ENCODE measurements at regions not wholly inside any gene's neighbourhood (a gene's known extent, or its start where the extent isn't known, plus 50 kb on each side); places are given as distances from the start of the nearest gene placed in this dataset.

GRCh38 chr7:38086857-38087256 is 91.2 kb upstream of the STARD3NL start:
- TF ChIP-seq CTCF (IDR thresholded peaks at IDR 0.05; ENCODE audit: insufficient read depth in 1 of 2, low read depth in 1 of 2, low read length in 1 of 2, severe bottlenecking in 1 of 2, unreplicated experiment in 1 of 2): no peak
- Mint-ChIP-seq H3K4me1 (ENCODE audit: low read depth, unreplicated experiment) (no peaks in the 10 kb centered on the region), H3K36me3 (ENCODE audit: insufficient read depth, unreplicated experiment) (no peaks in the 10 kb centered on the region), H3K27ac (ENCODE audit: unreplicated experiment) (no peak overlapping the region), H3K4me3 (ENCODE audit: unreplicated experiment) (no peak overlapping the region), H3K27me3 (ENCODE audit: insufficient read depth, unreplicated experiment) (no peaks in the 10 kb centered on the region), H3K9me3 (ENCODE audit: unreplicated experiment) (peaks cover 8% of the 10 kb centered on the region)
- POLR2A ChIA-PET: no interaction called here
- BruUV-seq (replicated peaks): no TSS peak
- Histone ChIP-seq H3K36me3 (ENCODE audit: control insufficient read depth, insufficient read depth, low read length) (no peaks in the 10 kb centered on the region), H3K4me3 (ENCODE audit: low read depth, low read length) (no peak overlapping the region), H3K27me3 (replicated peaks; ENCODE audit: control insufficient read depth, insufficient read depth, low read length) (no peaks in the 10 kb centered on the region), H3K9me3 (no peaks in the 10 kb centered on the region; the same call in 1 of the 2 replicates), H3K4me1 (no peaks in the 10 kb centered on the region)
- intact Hi-C loops (cut with micrococcal nuclease; ENCODE audit: unreplicated experiment): loop anchor here (10.0 kb wide), 1 partner anchor 1218 kb away; no protein-coding TSS in a partner anchor
- CTCF ChIA-PET: no interaction called here
- no peak for DNase-seq

- no peaks in the 10 kb centered on the region for H3K27me3 Mint-ChIP-seq (ENCODE audit: insufficient read depth, unreplicated experiment)
These were observed 75.5 kb upstream of the STARD3NL start for GRCh38 chr7:38102507-38102906.

GRCh38 chr7:38105874-38106483 is 72.1 kb upstream of the STARD3NL start:
- no peak overlapping the region for H3K4me3 ChIP-seq (ENCODE audit: low read depth, low read length)
- H3K9me3 ChIP-seq: no peaks in the 10 kb centered on the region
- Mint-ChIP-seq H3K36me3 (ENCODE audit: insufficient read depth, unreplicated experiment) (no peaks in the 10 kb centered on the region), H3K27ac (ENCODE audit: unreplicated experiment) (no peak overlapping the region), H3K4me1 (ENCODE audit: low read depth, unreplicated experiment) (no peaks in the 10 kb centered on the region), H3K4me3 (ENCODE audit: unreplicated experiment) (no peak overlapping the region), H3K27me3 (ENCODE audit: insufficient read depth, unreplicated experiment) (peaks cover 2% of the 10 kb centered on the region), H3K9me3 (ENCODE audit: unreplicated experiment) (no peaks in the 10 kb centered on the region)
- POLR2A ChIA-PET: no interaction called here
- no TSS peak for BruUV-seq (replicated peaks)
- intact Hi-C loops (cut with micrococcal nuclease; ENCODE audit: unreplicated experiment): loop anchor here (5.0 kb wide), 1 partner anchor 231 kb away; no protein-coding TSS in a partner anchor
- no peaks in the 10 kb centered on the region for H3K27me3 ChIP-seq (replicated peaks; ENCODE audit: control insufficient read depth, insufficient read depth, low read length)
- DNase-seq: peak in 1 of 2 experiments; percentile 6
- CTCF ChIA-PET: no interaction called here
- no peaks in the 10 kb centered on the region for H3K36me3 ChIP-seq (ENCODE audit: control insufficient read depth, insufficient read depth, low read length)
- no peaks in the 10 kb centered on the region for H3K4me1 ChIP-seq
- TF ChIP-seq CTCF (IDR thresholded peaks at IDR 0.05; ENCODE audit: insufficient read depth in 1 of 2, low read depth in 1 of 2, low read length in 1 of 2, severe bottlenecking in 1 of 2, unreplicated experiment in 1 of 2): peak; percentile 53 to 68

More at GRCh38 chr7:38102507-38102906, 75.5 kb upstream of the STARD3NL start:
- DNase-seq: no peak
- no peaks in the 10 kb centered on the region for H3K27me3 ChIP-seq (replicated peaks; ENCODE audit: control insufficient read depth, insufficient read depth, low read length)
- H3K4me3 ChIP-seq (ENCODE audit: low read depth, low read length): no peak overlapping the region
- H3K36me3 ChIP-seq (ENCODE audit: control insufficient read depth, insufficient read depth, low read length): no peaks in the 10 kb centered on the region
- Mint-ChIP-seq H3K4me3 (ENCODE audit: unreplicated experiment) (no peak overlapping the region), H3K36me3 (ENCODE audit: insufficient read depth, unreplicated experiment) (no peaks in the 10 kb centered on the region), H3K27ac (ENCODE audit: unreplicated experiment) (no peak overlapping the region), H3K9me3 (ENCODE audit: unreplicated experiment) (peaks cover 7% of the 10 kb centered on the region), H3K4me1 (ENCODE audit: low read depth, unreplicated experiment) (no peaks in the 10 kb centered on the region)
- no peaks in the 10 kb centered on the region for H3K4me1 ChIP-seq
- peaks cover 21% of the 10 kb centered on the region; the same call in 1 of the 2 replicates for H3K9me3 ChIP-seq
- no TSS peak for BruUV-seq (replicated peaks)
- intact Hi-C loops (cut with micrococcal nuclease; ENCODE audit: unreplicated experiment): loop anchor here (5.0 kb wide), 1 partner anchor 255 kb away; no protein-coding TSS in a partner anchor
- TF ChIP-seq CTCF (IDR thresholded peaks at IDR 0.05; ENCODE audit: insufficient read depth in 1 of 2, low read depth in 1 of 2, low read length in 1 of 2, severe bottlenecking in 1 of 2, unreplicated experiment in 1 of 2): no peak
- ChIA-PET CTCF (no interaction called here), POLR2A (no interaction called here)

All from Caco-2 (cell line).